DMS114 treated with DMSO at 0.1 percent for 48 hours (cell line): ENCODE measurements at regions not wholly inside any gene's neighbourhood (a gene's known extent, or its start where the extent isn't known, plus 50 kb on each side); places are given as distances from the start of the nearest gene placed in this dataset.

Source experiments
- DNase-seq: peaks from one replicate; lab custom pipeline; 2025; ENCODE audit not compliant: unreplicated experiment; lab: John Stamatoyannopoulos, UW

- DNase-seq: peak; percentile 22
Observed at GRCh38 chr18:76686737-76687231, 135.6 kb upstream of the ZNF236 start.

DNA sequence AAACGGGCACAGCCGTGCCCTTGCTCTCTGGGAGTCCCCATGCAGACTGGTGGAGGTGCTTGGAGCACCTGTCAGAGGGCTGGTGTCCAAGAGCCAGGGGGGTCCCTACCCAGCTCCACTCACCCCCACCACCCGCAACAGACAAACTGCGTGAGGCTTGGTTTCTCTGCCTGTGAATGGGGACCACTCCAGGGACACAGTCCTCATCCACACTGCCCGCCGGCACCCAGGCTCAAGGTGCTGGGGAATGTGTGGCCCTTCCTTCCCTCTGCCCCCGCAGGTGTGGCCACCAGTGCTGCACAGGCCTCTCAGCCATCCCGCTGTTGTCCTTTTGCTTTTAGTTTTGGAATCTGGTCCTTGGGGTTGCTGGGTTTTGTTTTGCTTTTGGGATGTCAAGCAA, 136.5 kb upstream of the ZNF236 start:
- no peak for DNase-seq

DNA sequence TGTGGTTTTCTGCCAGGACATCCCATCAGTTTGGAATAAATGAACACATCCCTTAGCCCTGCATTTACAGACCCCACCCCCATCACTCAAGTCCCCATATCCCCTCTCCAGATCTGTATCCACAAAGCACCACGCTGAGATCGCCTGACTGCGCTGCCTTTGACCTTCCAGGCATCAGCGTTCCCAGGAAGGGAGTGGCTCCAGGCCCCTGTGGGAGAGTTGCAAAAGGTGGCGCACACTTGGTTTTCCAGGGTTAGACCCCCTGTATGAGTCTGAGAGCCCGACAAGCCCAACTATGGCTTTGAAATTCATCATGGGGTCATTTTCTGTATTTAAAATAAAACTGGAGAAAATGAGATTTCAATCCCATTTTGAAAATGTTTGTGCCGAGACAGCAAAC, 137.0 kb upstream of the ZNF236 start:
- DNase-seq: no peak

- no peak for DNase-seq
Observed at GRCh38 chr18:76684265-76684664, 138.1 kb upstream of the ZNF236 start.

- no peak for DNase-seq
Observed at GRCh38 chr18:76679945-76680344, 142.4 kb upstream of the ZNF236 start.

DNA sequence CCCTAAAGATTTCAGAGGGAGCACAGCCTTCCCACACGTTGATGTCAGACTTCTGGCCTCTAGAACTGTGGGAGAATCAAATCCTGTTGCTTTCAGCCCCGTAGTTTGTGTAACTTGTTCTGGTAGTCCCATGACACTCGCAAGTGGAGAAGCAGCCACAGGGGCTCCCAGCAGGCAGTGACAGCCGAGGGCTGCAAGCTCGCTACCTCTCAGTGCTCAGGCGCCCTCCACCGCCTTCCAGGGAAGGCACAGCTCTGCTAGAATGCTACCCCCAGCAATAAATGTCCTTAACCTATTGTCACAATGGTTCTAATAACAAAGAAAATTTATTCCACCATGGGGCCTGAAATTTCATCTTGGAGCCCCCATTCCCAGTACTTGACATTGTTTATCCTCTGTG, 143.1 kb upstream of the ZNF236 start:
- DNase-seq: no peak

- no peak for DNase-seq
Observed at GRCh38 chr18:76678248-76678647, 144.1 kb upstream of the ZNF236 start.

- no peak for DNase-seq
Observed at GRCh38 chr18:76674596-76674995, 147.8 kb upstream of the ZNF236 start.

DNA sequence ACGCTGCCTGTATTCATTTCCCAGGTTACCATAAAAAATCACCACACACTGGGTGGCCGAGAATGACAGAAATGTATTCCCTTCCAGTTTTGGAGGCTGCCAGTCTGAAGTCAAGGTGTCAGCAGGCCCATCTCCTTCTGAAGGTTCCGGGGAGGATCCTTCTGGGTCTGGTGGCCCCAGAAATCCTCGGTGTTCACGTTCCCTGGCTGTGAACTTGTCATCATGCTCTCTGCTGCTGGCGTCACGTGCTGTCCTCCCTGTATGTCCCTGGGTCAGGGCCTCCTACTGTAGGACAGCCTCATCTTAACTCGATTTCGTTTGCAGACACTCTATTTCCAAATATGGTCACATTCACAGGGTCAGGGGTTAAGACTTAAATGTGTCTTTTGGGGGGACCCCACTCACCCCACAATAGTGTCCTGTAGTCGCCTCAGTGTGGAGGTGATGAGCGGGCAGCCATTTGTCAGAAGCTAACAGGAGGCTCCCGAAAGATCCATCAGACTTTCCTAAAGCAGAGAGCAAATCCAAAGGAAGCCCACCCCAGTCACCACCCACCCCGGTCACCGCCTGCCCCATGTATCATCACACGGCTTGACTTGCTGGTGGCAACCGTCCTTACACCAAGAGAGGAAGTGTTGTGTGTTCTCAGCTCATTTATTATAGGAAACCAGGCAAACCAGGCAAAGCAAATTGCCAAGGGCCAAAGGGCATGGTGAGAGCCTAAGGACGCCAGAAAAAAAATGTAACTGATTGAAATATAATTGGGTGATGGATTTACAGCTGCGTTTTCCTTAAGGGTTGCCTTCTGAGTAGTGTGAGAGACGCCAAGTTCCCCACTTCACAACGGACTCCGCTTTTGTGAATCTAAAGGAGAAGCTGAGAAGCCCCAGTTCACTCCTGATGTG, 148.8 kb upstream of the ZNF236 start:
- DNase-seq: no peak

DNA sequence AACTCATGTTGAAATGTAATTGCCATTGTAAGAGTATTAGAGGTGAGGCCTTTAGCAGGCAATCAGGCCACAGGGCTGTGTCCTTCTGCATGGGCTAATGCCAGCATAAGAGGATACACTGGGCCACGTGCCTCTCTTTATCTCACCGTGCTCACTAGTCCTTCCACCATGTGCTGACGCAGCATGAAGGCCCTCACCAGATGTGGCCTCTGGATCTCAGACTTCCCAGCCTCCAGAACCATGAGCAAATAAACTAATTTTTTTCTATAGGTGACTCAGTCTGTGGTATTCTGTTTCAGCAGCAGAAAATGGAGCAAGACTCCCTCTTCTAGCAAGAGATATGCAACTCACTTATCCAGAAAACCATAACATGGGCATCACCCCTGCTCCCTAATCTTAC, 149.7 kb upstream of the ZNF236 start:
- DNase-seq: no peak

DNA sequence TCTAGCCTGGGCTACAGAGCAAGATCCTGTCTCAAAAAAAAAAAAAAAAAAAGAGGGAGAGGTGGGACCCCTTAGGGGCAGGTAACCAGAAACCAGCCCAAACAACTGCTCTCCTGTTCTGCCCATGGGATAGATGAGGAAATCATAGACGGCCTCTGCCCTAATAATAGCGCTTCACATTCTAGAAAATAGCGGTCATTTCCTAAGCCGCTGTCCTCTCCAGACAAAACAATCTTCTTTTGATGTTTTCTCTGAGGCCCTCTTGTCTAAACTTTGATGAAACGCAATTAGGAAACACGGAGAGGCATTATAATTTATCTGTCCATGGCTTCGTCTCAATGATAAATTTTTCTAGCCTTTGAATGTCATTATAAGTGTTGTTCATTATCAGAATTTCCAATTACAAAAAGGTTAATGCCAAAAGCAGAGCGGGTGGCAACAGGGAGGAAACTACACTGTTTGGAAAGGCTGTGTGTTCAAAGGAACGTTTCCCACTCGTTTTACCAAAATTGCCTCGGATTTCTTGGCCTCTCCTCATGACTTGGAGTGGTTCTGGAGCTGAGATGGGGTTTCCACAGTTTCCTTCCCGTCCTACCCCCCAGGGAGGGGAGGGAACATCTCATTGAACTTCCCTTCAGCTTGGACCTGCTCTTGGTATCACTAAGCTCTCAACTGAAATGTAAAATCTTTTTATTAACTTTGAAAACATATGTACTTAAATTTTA, 151.6 kb upstream of the ZNF236 start:
- DNase-seq: no peak

DNA sequence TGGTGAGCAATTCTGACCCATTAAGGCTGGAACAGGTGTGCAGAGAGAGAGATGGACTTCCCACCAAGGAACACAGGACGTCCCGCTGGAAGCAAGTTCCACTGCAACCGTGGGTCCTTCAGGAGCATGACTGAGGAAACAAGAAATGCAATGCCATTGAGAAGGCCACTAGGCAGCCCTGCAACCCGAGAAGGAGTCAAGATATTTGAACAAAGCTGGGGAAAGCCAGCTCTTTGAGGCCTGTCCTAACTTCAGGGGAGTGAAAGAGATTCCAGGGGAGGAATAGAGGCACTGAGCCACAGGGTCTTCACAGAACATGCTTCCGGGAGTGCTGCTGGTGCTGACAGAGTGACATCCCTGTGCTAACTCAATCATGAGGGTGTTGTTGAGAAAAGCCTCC, 153.8 kb upstream of the ZNF236 start:
- DNase-seq: no peak

- DNase-seq: no peak
Observed at GRCh38 chr18:76668119-76668518, 154.2 kb upstream of the ZNF236 start.

DNA sequence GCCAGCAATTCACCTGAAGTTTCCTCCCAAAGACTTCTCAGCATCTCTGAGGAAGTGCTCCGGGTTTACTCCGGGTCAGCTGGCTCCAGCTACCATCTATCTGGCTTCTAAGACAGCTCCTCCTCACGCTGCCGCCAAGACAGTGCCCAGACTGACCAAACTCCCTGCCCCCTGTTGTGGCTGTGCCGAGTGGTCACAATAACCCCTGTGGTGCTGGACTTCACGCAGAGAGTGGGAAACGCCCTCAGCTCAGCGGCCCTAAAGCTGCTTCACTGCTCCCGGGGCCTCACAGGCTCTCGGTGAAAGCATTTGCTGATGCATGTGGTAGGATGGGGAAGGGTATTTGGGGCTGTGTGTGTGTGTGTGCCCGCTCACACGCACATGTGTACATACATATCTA, 154.8 kb upstream of the ZNF236 start:
- DNase-seq: no peak

- DNase-seq: no peak
Observed at GRCh38 chr18:76662626-76663025, 159.7 kb upstream of the ZNF236 start.

DNA sequence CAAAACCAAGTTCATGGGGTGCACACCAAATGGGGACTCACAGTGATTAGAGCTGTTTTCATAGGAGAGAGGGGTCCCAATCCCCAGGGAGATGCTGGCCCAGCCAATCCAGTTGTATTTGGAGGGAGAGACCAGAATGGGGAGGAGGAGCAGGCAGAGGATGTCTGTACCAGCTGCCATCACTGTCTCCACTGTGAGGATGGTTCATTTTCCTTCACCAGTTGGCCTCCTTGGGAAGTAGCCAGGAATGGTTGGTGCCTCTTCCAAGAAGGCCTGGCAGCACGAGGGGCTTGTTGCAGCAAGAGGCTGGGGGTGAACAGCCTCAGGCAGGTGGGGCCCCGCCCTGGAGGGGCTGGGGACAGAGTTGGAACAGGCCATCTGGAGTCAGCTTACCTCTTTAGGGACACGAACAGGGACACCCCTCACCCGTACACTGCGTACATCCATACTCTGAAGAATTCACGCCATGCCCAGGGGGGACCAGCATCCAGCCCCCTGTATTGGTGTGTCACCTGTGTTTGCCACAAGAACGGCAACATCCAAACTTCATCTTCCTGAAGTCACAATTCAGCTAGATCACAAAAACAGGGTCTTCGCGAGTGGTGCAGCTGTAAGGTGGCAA, 161.7 kb upstream of the ZNF236 start:
- no peak for DNase-seq

DNA sequence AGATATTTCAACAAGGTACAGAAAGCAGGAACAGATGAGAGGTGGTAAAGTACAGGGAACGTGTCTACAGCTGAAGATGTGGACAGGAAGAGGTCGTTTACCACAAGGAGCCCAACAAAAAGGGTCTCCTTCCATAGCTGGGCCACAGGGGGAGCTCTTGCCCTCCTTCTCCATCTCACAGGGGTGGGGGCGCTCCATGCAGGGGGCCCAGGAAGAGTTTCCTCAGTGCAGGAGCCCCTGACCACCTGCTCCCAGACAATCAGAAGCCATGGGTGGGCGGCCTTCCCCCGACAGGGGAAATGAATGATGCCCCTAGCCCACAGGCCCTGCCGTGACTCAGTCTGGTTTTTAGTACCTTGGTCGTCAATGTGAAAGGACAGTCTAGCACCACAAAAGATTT, 163.6 kb upstream of the ZNF516 start:
- DNase-seq: no peak

DNA sequence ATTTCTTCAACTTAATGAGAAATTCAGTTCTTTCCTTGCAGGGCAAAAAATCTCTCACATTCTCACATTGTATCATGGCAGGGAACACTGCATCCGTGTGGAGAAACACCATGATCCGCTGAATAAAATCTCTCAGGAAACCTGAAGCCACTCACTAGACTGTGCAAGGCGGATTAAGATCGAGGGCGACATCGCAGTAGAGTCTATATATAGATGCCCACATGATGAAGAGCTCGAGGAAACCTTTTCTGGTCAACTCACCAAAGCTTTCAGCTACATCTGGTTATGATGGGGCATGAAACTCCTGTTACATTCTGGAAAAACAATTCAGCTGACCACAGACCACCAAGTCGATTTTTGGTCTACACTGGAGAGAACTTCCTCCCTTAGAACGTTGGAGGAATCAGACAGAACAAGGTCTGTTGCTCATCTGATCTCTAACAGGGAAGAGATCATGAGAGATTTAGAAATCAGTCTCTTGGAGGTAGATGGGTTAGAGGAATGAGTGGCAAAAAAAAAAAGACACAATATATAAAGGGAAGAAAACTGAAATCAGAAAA, 162.9 kb upstream of the ZNF516 start:
- no peak for DNase-seq

- no peak for DNase-seq
Observed at GRCh38 chr18:76656925-76657827, 162.1 kb upstream of the ZNF516 start.

DNA sequence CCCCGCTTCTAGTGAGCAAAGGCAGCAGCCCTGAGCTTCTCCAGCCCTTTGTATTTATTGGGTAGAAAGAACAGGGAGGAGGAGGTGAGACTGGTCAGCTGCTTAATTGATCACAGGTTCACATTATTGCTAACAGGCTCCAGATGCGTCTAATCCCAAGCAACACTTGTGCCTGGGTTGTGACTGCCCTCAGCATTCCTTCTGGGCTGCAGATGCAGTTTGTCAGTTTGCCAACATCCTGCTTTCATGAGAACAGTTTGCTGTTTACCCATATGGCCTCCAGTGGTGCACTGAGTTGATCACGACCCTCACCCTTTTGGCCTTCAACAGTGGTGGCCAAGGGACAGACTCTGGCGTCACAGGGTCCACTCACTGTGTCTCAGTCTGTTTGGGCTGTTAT, 159.5 kb upstream of the ZNF516 start:
- DNase-seq: no peak
